NCI-H1694 treated with DMSO at 0.1 percent for 48 hours (cell line): ENCODE measurements at regions not wholly inside any gene's neighbourhood (a gene's known extent, or its start where the extent isn't known, plus 50 kb on each side); places are given as distances from the start of the nearest gene placed in this dataset.
"Not testable (repeated sequence)": the region's sequence is repeated elsewhere in the genome, so short reads cannot be mapped to it uniquely, and the experiment has no call there.

Source experiments
- DNase-seq: peaks from one replicate; lab custom pipeline; 2025; lab: John Stamatoyannopoulos, UW

GRCh38 chr13:83730674-83731073 lies 151.6 kb downstream of the SLITRK1 start:
- no peak for DNase-seq

- no peak for DNase-seq
Measured at GRCh38 chr13:83722443-83722842, 159.8 kb downstream of the SLITRK1 start.

GRCh38 chr13:83716121-83716520 lies 166.2 kb downstream of the SLITRK1 start:
- DNase-seq = no peak

GRCh38 chr13:83714236-83714635 lies 168.0 kb downstream of the SLITRK1 start:
- no peak for DNase-seq

- DNase-seq = no peak
Measured at GRCh38 chr13:83710133-83710515, 172.2 kb downstream of the SLITRK1 start.

GRCh38 chr13:83709426-83710132 lies 172.7 kb downstream of the SLITRK1 start:
- DNase-seq = no peak

GRCh38 chr13:83702021-83702420 lies 180.3 kb downstream of the SLITRK1 start:
- no peak for DNase-seq

- DNase-seq = no peak
Measured at GRCh38 chr13:83692800-83693199, 189.5 kb downstream of the SLITRK1 start.

GRCh38 chr13:83691966-83692365 lies 190.3 kb downstream of the SLITRK1 start:
- DNase-seq = no peak

GRCh38 chr13:83681547-83681946 lies 200.7 kb downstream of the SLITRK1 start:
- DNase-seq = no peak

- DNase-seq = no peak
Measured at GRCh38 chr13:83677985-83678384, 204.3 kb downstream of the SLITRK1 start.

- DNase-seq = no peak
Measured at GRCh38 chr13:83672612-83673011, 209.7 kb downstream of the SLITRK1 start.

- no peak for DNase-seq
Measured at GRCh38 chr13:83667606-83668005, 214.7 kb downstream of the SLITRK1 start.

GRCh38 chr13:83666141-83666540 lies 216.1 kb downstream of the SLITRK1 start:
- no peak for DNase-seq

GRCh38 chr13:83657281-83657680 lies 225.0 kb downstream of the SLITRK1 start:
- no peak for DNase-seq

- DNase-seq = not testable (repeated sequence)
Measured at GRCh38 chr13:83642617-83643016, 239.7 kb downstream of the SLITRK1 start.

GRCh38 chr13:83634601-83635000 lies 247.7 kb downstream of the SLITRK1 start:
- no peak for DNase-seq

GRCh38 chr13:83633746-83634145 lies 248.5 kb downstream of the SLITRK1 start:
- DNase-seq = no peak

- DNase-seq = no peak
Measured at GRCh38 chr13:83622422-83622784, 259.9 kb downstream of the SLITRK1 start.

- DNase-seq = no peak
Measured at GRCh38 chr13:83621765-83622421, 260.4 kb downstream of the SLITRK1 start.

- DNase-seq = no peak
Measured at GRCh38 chr13:83620530-83621220, 261.6 kb downstream of the SLITRK1 start.

- no peak for DNase-seq
Measured at GRCh38 chr13:83618966-83619365, 263.3 kb downstream of the SLITRK1 start.

GRCh38 chr13:83613524-83613923 lies 268.8 kb downstream of the SLITRK1 start:
- no peak for DNase-seq
